HG03520 (cell line): ENCODE measurements at regions not wholly inside any gene's neighbourhood (a gene's known extent, or its start where the extent isn't known, plus 50 kb on each side); places are given as distances from the start of the nearest gene placed in this dataset.
"Not testable (repeated sequence)": the region's sequence is repeated elsewhere in the genome, so short reads cannot be mapped to it uniquely, and the experiment has no call there.

Experiments used
- ATAC-seq: cut with Tn5 transposase; IDR thresholded peaks from one replicate; pipeline ENCODE4 v1.9.1; 2021; ENCODE audit warnings: mild to moderate bottlenecking, moderate library complexity; ENCODE audit not compliant: unreplicated experiment

- no peak for ATAC-seq
Observed at GRCh38 chr18:44564922-44565321, 115.8 kb upstream of the SETBP1 start.

- no peak for ATAC-seq
Observed at GRCh38 chr18:44568342-44568741, 112.3 kb upstream of the SETBP1 start.

GRCh38 chr18:44568986-44569385 is 111.7 kb upstream of the SETBP1 start:
- ATAC-seq = no peak

- no peak for ATAC-seq
Observed at GRCh38 chr18:44569391-44570055, 111.2 kb upstream of the SETBP1 start.

- peak; percentile 73 for ATAC-seq
Observed at GRCh38 chr18:44579028-44579702, 101.5 kb upstream of the SETBP1 start.

GRCh38 chr18:44579745-44580144 is 100.9 kb upstream of the SETBP1 start:
- ATAC-seq = no peak

GRCh38 chr18:44580159-44580558 is 100.5 kb upstream of the SETBP1 start:
- ATAC-seq = no peak

- ATAC-seq = not testable (repeated sequence)
Observed at GRCh38 chr18:44580782-44581181, 99.9 kb upstream of the SETBP1 start.

- no peak for ATAC-seq
Observed at GRCh38 chr18:44582456-44582855, 98.2 kb upstream of the SETBP1 start.

GRCh38 chr18:44584900-44585299 is 95.8 kb upstream of the SETBP1 start:
- ATAC-seq = no peak

- ATAC-seq = no peak
Observed at GRCh38 chr18:44586782-44587524, 93.7 kb upstream of the SETBP1 start.

GRCh38 chr18:44588508-44588907 is 92.2 kb upstream of the SETBP1 start:
- ATAC-seq = no peak

- no peak for ATAC-seq
Observed at GRCh38 chr18:44589693-44590355, 90.9 kb upstream of the SETBP1 start.

- ATAC-seq = no peak
Observed at GRCh38 chr18:44590956-44591670, 89.6 kb upstream of the SETBP1 start.

- ATAC-seq = no peak
Observed at GRCh38 chr18:44592639-44593038, 88.0 kb upstream of the SETBP1 start.

- ATAC-seq = no peak
Observed at GRCh38 chr18:44594799-44595467, 85.8 kb upstream of the SETBP1 start.

- ATAC-seq = no peak
Observed at GRCh38 chr18:44597797-44598196, 82.9 kb upstream of the SETBP1 start.

GRCh38 chr18:44598514-44598913 is 82.2 kb upstream of the SETBP1 start:
- ATAC-seq = no peak

- ATAC-seq = no peak
Observed at GRCh38 chr18:44599412-44599811, 81.3 kb upstream of the SETBP1 start.

GRCh38 chr18:44601447-44601846 is 79.2 kb upstream of the SETBP1 start:
- no peak for ATAC-seq
